ENCODE measurements at regions not wholly inside any gene's neighbourhood (a gene's known extent, or its start where the extent isn't known, plus 50 kb on each side); places are given as distances from the start of the nearest gene placed in this dataset.

DNA sequence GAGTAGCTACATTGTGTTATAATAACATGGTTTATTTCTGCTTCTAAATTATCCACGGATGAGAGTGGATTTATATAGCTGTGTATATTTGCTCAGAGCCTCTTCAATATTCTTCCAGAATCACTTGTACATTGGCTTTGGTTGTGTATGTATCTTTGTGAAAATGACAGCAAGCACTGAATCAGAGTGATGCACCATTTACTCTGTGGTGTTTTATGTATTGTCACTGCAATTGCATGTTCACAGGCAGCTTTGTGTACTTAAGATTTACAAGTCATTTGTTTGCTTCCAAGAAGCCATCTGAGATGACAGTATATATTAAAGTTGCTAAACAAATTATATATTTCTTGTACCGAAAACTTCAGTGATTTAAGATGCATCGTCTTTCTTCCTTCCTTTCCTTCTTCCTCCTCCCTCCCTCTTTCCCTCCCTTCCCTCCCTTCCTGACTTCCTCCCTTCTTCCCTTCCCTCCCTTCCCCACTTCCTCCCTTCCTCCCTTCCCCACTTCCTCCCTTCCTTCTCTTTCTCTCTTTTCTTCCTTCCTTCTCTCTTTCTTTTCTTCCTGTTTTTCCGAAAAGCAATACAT lies 362.3 kb upstream of the GOLIM4 start:
- ChIA-PET POLR2A (no interaction called here), CTCF (no interaction called here)
- H3K27me3 ChIP-seq (ENCODE audit: control insufficient read depth, insufficient read depth, low read length): no peaks in the 10 kb centered on the region
- TF ChIP-seq, protein P1, sequence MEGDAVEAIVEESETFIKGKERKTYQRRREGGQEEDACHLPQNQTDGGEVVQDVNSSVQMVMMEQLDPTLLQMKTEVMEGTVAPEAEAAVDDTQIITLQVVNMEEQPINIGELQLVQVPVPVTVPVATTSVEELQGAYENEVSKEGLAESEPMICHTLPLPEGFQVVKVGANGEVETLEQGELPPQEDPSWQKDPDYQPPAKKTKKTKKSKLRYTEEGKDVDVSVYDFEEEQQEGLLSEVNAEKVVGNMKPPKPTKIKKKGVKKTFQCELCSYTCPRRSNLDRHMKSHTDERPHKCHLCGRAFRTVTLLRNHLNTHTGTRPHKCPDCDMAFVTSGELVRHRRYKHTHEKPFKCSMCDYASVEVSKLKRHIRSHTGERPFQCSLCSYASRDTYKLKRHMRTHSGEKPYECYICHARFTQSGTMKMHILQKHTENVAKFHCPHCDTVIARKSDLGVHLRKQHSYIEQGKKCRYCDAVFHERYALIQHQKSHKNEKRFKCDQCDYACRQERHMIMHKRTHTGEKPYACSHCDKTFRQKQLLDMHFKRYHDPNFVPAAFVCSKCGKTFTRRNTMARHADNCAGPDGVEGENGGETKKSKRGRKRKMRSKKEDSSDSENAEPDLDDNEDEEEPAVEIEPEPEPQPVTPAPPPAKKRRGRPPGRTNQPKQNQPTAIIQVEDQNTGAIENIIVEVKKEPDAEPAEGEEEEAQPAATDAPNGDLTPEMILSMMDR (IDR thresholded peaks at IDR 0.05; ENCODE audit: insufficient read depth, low read depth, low read length): no peak
- H3K36me3 ChIP-seq (ENCODE audit: control insufficient read depth, insufficient read depth, low read length): no peaks in the 10 kb centered on the region
- H3K4me3 ChIP-seq (ENCODE audit: low read depth, low read length): no peak overlapping the region
- no peak for DNase-seq (ENCODE audit: low read depth)

DNA sequence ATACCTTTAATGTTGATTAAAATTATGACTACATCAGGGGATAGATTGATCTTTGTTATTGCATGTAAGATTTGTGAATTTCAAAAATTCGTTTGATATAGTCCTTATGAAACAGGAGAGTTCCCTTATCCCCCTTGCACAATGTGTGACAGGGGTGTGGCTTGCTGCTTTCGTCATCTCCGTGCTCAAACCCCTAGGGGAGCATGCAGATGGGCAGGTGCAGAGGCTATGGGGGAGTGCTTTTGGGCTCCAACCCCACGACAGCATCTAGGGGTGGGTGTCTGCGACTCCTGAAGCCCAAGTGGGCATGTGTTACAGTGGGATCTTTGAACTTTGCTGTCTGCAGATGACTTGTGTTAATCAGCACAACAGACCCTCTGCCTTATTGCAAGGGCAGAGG lies 360.1 kb upstream of the GOLIM4 start:
- DNase-seq (ENCODE audit: low read depth): no peak
- no peaks in the 10 kb centered on the region for H3K27me3 ChIP-seq (ENCODE audit: control insufficient read depth, insufficient read depth, low read length)
- no peaks in the 10 kb centered on the region for H3K36me3 ChIP-seq (ENCODE audit: control insufficient read depth, insufficient read depth, low read length)
- TF ChIP-seq, protein P1 (IDR thresholded peaks at IDR 0.05; ENCODE audit: insufficient read depth, low read depth, low read length): no peak
- H3K4me3 ChIP-seq (ENCODE audit: low read depth, low read length): no peak overlapping the region
- POLR2A ChIA-PET: no interaction called here
- CTCF ChIA-PET: no interaction called here

DNA sequence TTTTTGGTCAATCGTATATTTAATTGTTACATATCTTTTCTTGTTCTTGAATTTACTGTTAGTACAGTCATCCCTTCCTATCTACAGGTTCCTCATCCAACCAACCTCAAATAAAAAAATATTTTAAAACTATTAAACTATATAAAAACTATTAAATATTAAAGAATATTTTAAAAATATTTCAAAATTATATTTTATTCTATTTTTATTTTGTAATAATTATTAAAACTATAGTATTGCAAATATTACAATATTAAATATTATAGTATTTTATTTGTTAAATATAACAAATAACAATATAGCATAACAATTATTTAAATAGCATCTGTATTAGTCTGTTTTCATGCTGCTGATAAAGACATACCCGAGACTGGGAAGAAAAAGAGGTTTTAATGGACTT lies 357.9 kb upstream of the GOLIM4 start:
- CTCF ChIA-PET: no interaction called here
- TF ChIP-seq, protein P1 (IDR thresholded peaks at IDR 0.05; ENCODE audit: insufficient read depth, low read depth, low read length): no peak

DNA sequence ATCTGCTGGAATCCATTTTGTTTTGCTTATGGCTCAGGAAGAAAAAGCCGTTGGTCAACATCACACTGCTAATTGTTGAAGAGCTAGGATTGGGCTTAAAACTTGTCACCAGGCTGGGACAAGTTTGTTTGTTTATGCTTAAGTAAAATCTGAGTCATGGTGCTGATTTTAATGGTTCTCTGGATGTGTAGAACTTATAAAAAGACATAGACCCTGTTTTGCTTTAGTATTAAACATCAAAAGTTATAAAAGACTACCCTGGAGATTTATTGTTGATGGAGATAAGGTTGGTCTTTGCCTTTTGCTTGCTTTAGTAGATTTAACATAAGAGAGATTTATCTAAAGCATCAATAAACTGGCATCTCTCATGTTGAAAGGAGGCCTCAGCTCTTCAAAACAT lies 348.2 kb upstream of the GOLIM4 start:
- ChIA-PET CTCF (interaction anchor here (1.0 kb wide), 1 partner anchor 11 kb away, joined by 3 read pairs; no protein-coding TSS in a partner anchor), POLR2A (no interaction called here)
- DNase-seq (ENCODE audit: low read depth): no peak
- Histone ChIP-seq H3K4me3 (ENCODE audit: low read depth, low read length) (no peak overlapping the region), H3K27me3 (ENCODE audit: control insufficient read depth, insufficient read depth, low read length) (no peaks in the 10 kb centered on the region), H3K36me3 (ENCODE audit: control insufficient read depth, insufficient read depth, low read length) (no peaks in the 10 kb centered on the region)
- TF ChIP-seq, protein P1 (IDR thresholded peaks at IDR 0.05; ENCODE audit: insufficient read depth, low read depth, low read length): no peak

More for the DNA sequence above, 357.9 kb upstream of the GOLIM4 start:
- Histone ChIP-seq H3K4me3 (ENCODE audit: low read depth, low read length) (no peak overlapping the region), H3K27me3 (ENCODE audit: control insufficient read depth, insufficient read depth, low read length) (no peaks in the 10 kb centered on the region), H3K36me3 (ENCODE audit: control insufficient read depth, insufficient read depth, low read length) (no peaks in the 10 kb centered on the region)
- POLR2A ChIA-PET: no interaction called here
- DNase-seq (ENCODE audit: low read depth): no peak

DNA sequence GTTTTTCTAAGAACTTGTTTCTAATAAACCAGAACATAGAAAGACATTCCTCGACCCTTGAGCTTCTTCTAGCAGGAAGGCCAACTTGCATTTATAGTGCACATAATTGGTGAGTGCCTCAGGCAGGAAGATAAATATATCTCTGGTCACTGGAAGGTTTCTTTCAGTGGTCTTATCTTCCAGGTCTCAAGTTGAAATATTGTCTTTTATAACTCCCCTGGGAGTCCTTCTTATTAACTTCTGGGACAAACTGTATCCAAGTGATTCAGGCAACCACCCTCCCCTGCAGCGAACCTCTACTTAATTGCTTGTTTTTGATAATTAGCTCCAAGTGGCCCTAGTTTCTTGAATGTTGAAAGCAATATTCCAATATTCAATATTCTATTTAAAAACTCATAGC lies 346.8 kb upstream of the GOLIM4 start:
- TF ChIP-seq, protein P1 (IDR thresholded peaks at IDR 0.05; ENCODE audit: insufficient read depth, low read depth, low read length): no peak
- ChIA-PET POLR2A (no interaction called here), CTCF (interaction anchor here (0.9 kb wide), 1 partner anchor 12 kb away, joined by 3 read pairs; no protein-coding TSS in a partner anchor)
- Histone ChIP-seq H3K4me3 (ENCODE audit: low read depth, low read length) (no peak overlapping the region), H3K36me3 (ENCODE audit: control insufficient read depth, insufficient read depth, low read length) (no peaks in the 10 kb centered on the region), H3K27me3 (ENCODE audit: control insufficient read depth, insufficient read depth, low read length) (no peaks in the 10 kb centered on the region)
- DNase-seq (ENCODE audit: low read depth): no peak

All from BJ (cell line).